ENCODE measurements at regions not wholly inside any gene's neighbourhood (a gene's known extent, or its start where the extent isn't known, plus 50 kb on each side); places are given as distances from the start of the nearest gene placed in this dataset.

DNA sequence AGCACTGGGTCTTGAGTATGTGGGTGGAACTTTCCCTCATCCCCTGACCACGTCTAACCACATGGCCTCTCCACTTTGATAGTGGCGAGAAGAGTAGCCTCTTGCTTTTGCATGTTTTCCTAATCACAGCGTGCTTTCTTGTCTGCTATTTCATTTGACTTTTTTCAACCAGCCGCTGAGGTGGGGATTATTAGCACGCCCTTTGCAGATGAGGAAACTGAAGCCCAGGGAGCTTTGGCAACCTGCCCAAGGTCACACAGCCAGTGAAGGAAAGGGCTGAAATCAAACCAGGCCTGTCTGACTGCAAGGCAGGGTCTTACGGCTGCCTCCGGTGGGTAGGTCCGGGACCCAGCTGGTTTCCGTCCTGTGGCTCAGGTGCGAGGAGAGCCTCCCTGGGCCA is 106.5 kb upstream of the MSX2 start:
- Histone ChIP-seq H3K36me3 (ENCODE audit: control insufficient read depth in 2 of 4, insufficient read depth in 4 of 4, low read length in 3 of 4) (no peaks in the 10 kb centered on the region), H3K4me3 (ENCODE audit: extremely low read depth in 1 of 4, insufficient read depth in 2 of 4, low read depth in 3 of 4, low read length in 4 of 4) (no peak overlapping the region), H3K27ac (ENCODE audit: low read depth, low read length) (no peak overlapping the region)

More for the DNA sequence above, 106.5 kb upstream of the MSX2 start:
- Histone ChIP-seq H3K9me3 (ENCODE audit: insufficient read depth in 2 of 2, low read depth in 1 of 2, low read length in 1 of 2) (0 out of 4 replicates have a peak, but pooled peaks cover 0 to 7% of the 10 kb centered on the region in 2 experiments), H2BK20ac (ENCODE audit: low read length) (no peak overlapping the region), H3K79me2 (ENCODE audit: control insufficient read depth in 1 of 2, insufficient read depth in 2 of 2, low read length in 2 of 2) (no peaks in the 10 kb centered on the region), H4K5ac (ENCODE audit: insufficient read length, low read depth, low read length) (no peak overlapping the region), H3K23ac (ENCODE audit: insufficient read length) (no peak overlapping the region), H4K91ac (replicated peaks; ENCODE audit: insufficient read length, low read length) (no peak overlapping the region), H3K79me1 (ENCODE audit: low read depth, low read length) (no peaks in the 10 kb centered on the region), H2BK12ac (ENCODE audit: low read depth, low read length) (no peak overlapping the region), H3K4me2 (ENCODE audit: insufficient read depth in 1 of 2, low read depth in 2 of 2, low read length in 2 of 2) (no peak overlapping the region), H2BK5ac (ENCODE audit: low read depth, low read length) (no peak overlapping the region), H4K8ac (ENCODE audit: extremely low read depth, insufficient read depth, low read length) (no peak overlapping the region), H2BK120ac (replicated peaks; ENCODE audit: low read depth, low read length) (no peak overlapping the region), H3K18ac (ENCODE audit: extremely low read depth, low read length) (no peak overlapping the region), H3K23me2 (ENCODE audit: low read depth, low read length) (no peaks in the 10 kb centered on the region; the same call in 1 of the 2 replicates), H2BK15ac (ENCODE audit: low read length) (no peak overlapping the region), H3K9ac (replicated peaks in 1 of 4; ENCODE audit: extremely low read depth in 1 of 4, low read depth in 3 of 4, low read length in 3 of 4) (no peak overlapping the region), H2AK5ac (ENCODE audit: low read depth, low read length) (no peak overlapping the region), H3K4me1 (replicated peaks in 1 of 4; ENCODE audit: control insufficient read depth in 3 of 4, insufficient read depth in 4 of 4, low read length in 3 of 4) (no peaks in the 10 kb centered on the region), H3K14ac (ENCODE audit: insufficient read length) (no peak overlapping the region), H3K4ac (replicated peaks; ENCODE audit: insufficient read length, low read depth, low read length) (no peak overlapping the region), H4K20me1 (replicated peaks in 1 of 2; ENCODE audit: control insufficient read depth in 1 of 2, insufficient read depth in 2 of 2, low read length in 2 of 2) (no peaks in the 10 kb centered on the region), H2AFZ (ENCODE audit: low read length) (0 out of 2 replicates have a peak overlapping the region, but pooled peaks have one; percentile 59), H3K56ac (replicated peaks; ENCODE audit: insufficient read length, low read depth, low read length) (no peak overlapping the region), H3K27me3 (replicated peaks in 1 of 4; ENCODE audit: control insufficient read depth in 3 of 4, extremely low read depth in 1 of 4, insufficient read depth in 3 of 4, low read length in 3 of 4) (no peaks in the 10 kb centered on the region; a peak in 1 of 7 replicates)
- FAIRE-seq: no peak
- ChIA-PET CTCF (ENCODE audit: partially characterized antibody) (interaction anchor here (1.9 kb wide), 1 partner anchor 36 kb away, joined by 6 read pairs; no protein-coding TSS in a partner anchor), POLR2A (ENCODE audit: partially characterized antibody) (interaction anchor here (1.3 kb wide), 1 partner anchor 8 kb away, joined by 3 read pairs; no protein-coding TSS in a partner anchor)
- DNase-seq (ENCODE audit: low read depth in 1 of 2, low spot score in 2 of 2): no peak
- no peak for TF ChIP-seq SP1 (IDR thresholded peaks at IDR 0.05; ENCODE audit: low read depth, low read length)
- no peak for TF ChIP-seq CHD1 (IDR thresholded peaks at IDR 0.05; ENCODE audit: low read depth, low read length)
- no peak for TF ChIP-seq SRF (IDR thresholded peaks at IDR 0.05; ENCODE audit: low read depth, low read length)
- TF ChIP-seq JUN (IDR thresholded peaks at IDR 0.05; ENCODE audit: low read depth, low read length): no peak
- 92% methylated on average over 10 of the region's 10 CpGs; no CpG with 5 or more reads in 1 of the 2 experiments for WGBS, 2 experiments (ENCODE audit: extremely low coverage in 1 of 2, insufficient coverage in 1 of 2, insufficient read length in 1 of 2, insufficient replicate concordance in 2 of 2, low coverage in 1 of 2, low lambda C conversion rate in 2 of 2, missing lambda C conversion rate in 1 of 2)
